Anterior cingulate cortex (tissue), 58 donors: ENCODE measurements at regions not wholly inside any gene's neighbourhood (a gene's known extent, or its start where the extent isn't known, plus 50 kb on each side); places are given as distances from the start of the nearest gene placed in this dataset.

Source experiments
- DNase-seq, 58 donors: peaks; one replicate each; lab custom pipeline; 2025; lab: John Stamatoyannopoulos, UW

GRCh38 chr17:27973258-27974044, 69.0 kb upstream of the NLK start:
- DNase-seq, result no peak

- DNase-seq, result no peak
Measured at GRCh38 chr17:27974045-27974436, 68.4 kb upstream of the NLK start.

- no peak for DNase-seq
Measured at GRCh38 chr17:27974531-27975145, 67.8 kb upstream of the NLK start.

- peak in 15 of 58 donors; percentile 13 to 66 (median 31) for DNase-seq
Measured at GRCh38 chr17:27975146-27976011, 67.1 kb upstream of the NLK start.

- DNase-seq, result no peak
Measured at GRCh38 chr17:27976331-27976730, 66.1 kb upstream of the NLK start.

- DNase-seq, result no peak
Measured at GRCh38 chr17:27977751-27978688, 64.5 kb upstream of the NLK start.

- no peak for DNase-seq
Measured at GRCh38 chr17:27978689-27979175, 63.7 kb upstream of the NLK start.

- no peak for DNase-seq
Measured at GRCh38 chr17:27980043-27980442, 62.4 kb upstream of the NLK start.

- DNase-seq, result no peak
Measured at GRCh38 chr17:27981978-27982377, 60.5 kb upstream of the NLK start.

- no peak for DNase-seq
Measured at GRCh38 chr17:27982688-27983087, 59.8 kb upstream of the NLK start.

- no peak for DNase-seq
Measured at GRCh38 chr17:27983853-27984252, 58.6 kb upstream of the NLK start.

- DNase-seq, result no peak
Measured at GRCh38 chr17:27984404-27984803, 58.1 kb upstream of the NLK start.

GRCh38 chr17:27984816-27985215, 57.7 kb upstream of the NLK start:
- DNase-seq, result no peak

- no peak for DNase-seq
Measured at GRCh38 chr17:27985306-27985705, 57.2 kb upstream of the NLK start.

- no peak for DNase-seq
Measured at GRCh38 chr17:27985736-27986399, 56.6 kb upstream of the NLK start.

GRCh38 chr17:27986805-27987684, 55.4 kb upstream of the NLK start:
- DNase-seq, result no peak

GRCh38 chr17:27989046-27989445, 53.4 kb upstream of the NLK start:
- no peak for DNase-seq

GRCh38 chr17:27990100-27990499, 52.4 kb upstream of the NLK start:
- DNase-seq, result no peak
